PC-9 (cell line): ENCODE measurements at regions not wholly inside any gene's neighbourhood (a gene's known extent, or its start where the extent isn't known, plus 50 kb on each side); places are given as distances from the start of the nearest gene placed in this dataset.

Experiments
- EZH2 ChIP-seq: fragments of 200-600 bp; sonication (generic); IDR thresholded peaks from 2 replicates; pipeline ENCODE4 v1.8.0; 2017; ENCODE audit warnings: antibody characterized with exemption, low read depth
- TF ChIP-seq, protein P1 (sequence below): fragments of 200-600 bp; sonication (generic); conservative IDR thresholded peaks from 2 replicates; pipeline ENCODE4 v1.6.1; 2017; ENCODE audit warnings: mixed run types, antibody characterized with exemption, mild to moderate bottlenecking, moderate library complexity

DNA sequence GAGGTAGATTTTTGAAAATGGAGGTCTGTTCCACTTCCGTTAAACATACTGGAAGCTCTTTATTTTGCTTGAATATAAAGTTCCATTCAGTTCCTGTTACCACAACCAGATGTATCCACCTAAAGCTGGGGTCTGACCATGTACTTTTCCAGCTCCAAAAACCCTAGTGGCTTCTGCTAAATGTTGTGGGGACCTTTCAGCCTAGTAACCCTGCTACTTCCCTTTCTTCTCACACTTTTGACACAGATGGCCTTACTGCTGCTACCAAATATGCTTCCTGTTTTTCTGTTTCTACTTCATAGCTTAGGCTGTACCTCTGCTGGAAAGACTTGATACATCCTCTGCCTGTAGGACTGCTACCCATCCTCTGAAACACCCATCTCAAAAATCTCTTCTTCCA, 87.8 kb downstream of the COL6A6 start:
- TF ChIP-seq EZH2 = no peak
- TF ChIP-seq, protein P1, sequence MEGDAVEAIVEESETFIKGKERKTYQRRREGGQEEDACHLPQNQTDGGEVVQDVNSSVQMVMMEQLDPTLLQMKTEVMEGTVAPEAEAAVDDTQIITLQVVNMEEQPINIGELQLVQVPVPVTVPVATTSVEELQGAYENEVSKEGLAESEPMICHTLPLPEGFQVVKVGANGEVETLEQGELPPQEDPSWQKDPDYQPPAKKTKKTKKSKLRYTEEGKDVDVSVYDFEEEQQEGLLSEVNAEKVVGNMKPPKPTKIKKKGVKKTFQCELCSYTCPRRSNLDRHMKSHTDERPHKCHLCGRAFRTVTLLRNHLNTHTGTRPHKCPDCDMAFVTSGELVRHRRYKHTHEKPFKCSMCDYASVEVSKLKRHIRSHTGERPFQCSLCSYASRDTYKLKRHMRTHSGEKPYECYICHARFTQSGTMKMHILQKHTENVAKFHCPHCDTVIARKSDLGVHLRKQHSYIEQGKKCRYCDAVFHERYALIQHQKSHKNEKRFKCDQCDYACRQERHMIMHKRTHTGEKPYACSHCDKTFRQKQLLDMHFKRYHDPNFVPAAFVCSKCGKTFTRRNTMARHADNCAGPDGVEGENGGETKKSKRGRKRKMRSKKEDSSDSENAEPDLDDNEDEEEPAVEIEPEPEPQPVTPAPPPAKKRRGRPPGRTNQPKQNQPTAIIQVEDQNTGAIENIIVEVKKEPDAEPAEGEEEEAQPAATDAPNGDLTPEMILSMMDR = no peak
